GM12891 (cell line): ENCODE measurements at regions not wholly inside any gene's neighbourhood (a gene's known extent, or its start where the extent isn't known, plus 50 kb on each side); places are given as distances from the start of the nearest gene placed in this dataset.

Experiments
- POLR2A ChIP-seq: IDR thresholded peaks from 2 replicates; pipeline ENCODE4 v1.6.1; 2011; ENCODE audit warnings: low read depth, low read length, control low read depth
- POLR2AphosphoS5 ChIP-seq: IDR thresholded peaks from 2 replicates; pipeline ENCODE4 v1.6.1; 2011; ENCODE audit warnings: low read depth, low read length, control low read depth
- POU2F2 ChIP-seq: IDR thresholded peaks from 2 replicates; pipeline ENCODE4 v1.6.1; 2011; ENCODE audit warnings: low read depth, mild to moderate bottlenecking, control low read depth, low read length, moderate library complexity
- SPI1 ChIP-seq: IDR thresholded peaks from 2 replicates; pipeline ENCODE4 v1.6.1; 2011; ENCODE audit warnings: low read depth, low read length, control low read depth
- TAF1 ChIP-seq: IDR thresholded peaks from 2 replicates; pipeline ENCODE4 v1.6.1; 2011; ENCODE audit warnings: low read depth, low read length, control low read depth

DNA sequence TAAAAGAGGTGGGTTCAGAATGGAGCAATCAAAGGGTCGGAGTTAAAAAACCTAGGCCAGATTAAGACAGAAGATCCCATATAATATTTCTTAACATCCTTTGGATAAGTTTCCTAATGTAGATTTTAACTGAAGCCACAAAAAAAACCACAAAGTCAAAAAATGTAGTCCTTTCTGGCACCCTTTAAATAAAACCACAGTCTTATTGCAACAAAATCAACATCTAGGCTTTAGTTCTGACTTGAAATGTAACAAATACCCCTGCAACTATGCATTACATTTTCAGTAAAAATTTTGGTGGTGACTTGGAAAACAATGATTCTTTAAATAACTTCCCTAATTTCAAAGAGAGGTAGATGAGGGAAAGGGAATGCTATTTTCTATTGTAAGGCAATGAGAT lies 109.2 kb downstream of the PSAT1 start:
- TF ChIP-seq POU2F2 (no peak), TAF1 (no peak), POLR2A (no peak), POLR2AphosphoS5 (no peak), SPI1 (no peak)
